AG04449 (cell line): ENCODE measurements at regions not wholly inside any gene's neighbourhood (a gene's known extent, or its start where the extent isn't known, plus 50 kb on each side); places are given as distances from the start of the nearest gene placed in this dataset.

Source experiments
- CTCF ChIA-PET: fragments of 350-600 bp; formaldehyde crosslinking; extraction: SDS; loops from one replicate; lab custom pipeline; 2021; ENCODE audit warnings: antibody characterized with exemption; lab: Yijun Ruan, JAX
- POLR2A ChIA-PET: fragments of 400-600, 350-600 bp; formaldehyde crosslinking; extraction: SDS; loops from one replicate; lab custom pipeline; 2020; ENCODE audit warnings: antibody characterized with exemption, inconsistent platforms; lab: Yijun Ruan, JAX
- DNase-seq: peaks from one replicate; pipeline ENCODE4 v3.0.0-alpha.2; 2010; ENCODE audit warnings: low read depth, low spot score
- H3K4me3 ChIP-seq: 2 replicates; pipeline ENCODE4 v1.5.1; 2011; ENCODE audit warnings: low read depth, mild to moderate bottlenecking, control low read depth, low read length
- CTCF ChIP-seq: IDR thresholded peaks from one replicate; pipeline ENCODE4 v1.5.1; 2011; ENCODE audit warnings: mild to moderate bottlenecking, moderate library complexity, low read length, control low read depth, inconsistent platforms; ENCODE audit not compliant: insufficient read depth; ENCODE audit errors: missing control alignments

GRCh38 chr11:20293992-20294391, 69.5 kb upstream of the HTATIP2 start:
- H3K4me3 ChIP-seq = no peak overlapping the region
- POLR2A ChIA-PET = no interaction called here
- CTCF ChIA-PET = no interaction called here
- no peak for DNase-seq
- TF ChIP-seq CTCF = no peak

- ChIA-PET POLR2A (no interaction called here), CTCF (no interaction called here)
- TF ChIP-seq CTCF = no peak
- H3K4me3 ChIP-seq = no peak overlapping the region
- no peak for DNase-seq
Observed at GRCh38 chr11:20293531-20293930, 70.0 kb upstream of the HTATIP2 start.

- no peak for TF ChIP-seq CTCF
- no peak for DNase-seq
- H3K4me3 ChIP-seq = no peak overlapping the region
- POLR2A ChIA-PET = no interaction called here
- CTCF ChIA-PET = no interaction called here
Observed at GRCh38 chr11:20289732-20290131, 73.8 kb upstream of the HTATIP2 start.

- POLR2A ChIA-PET = no interaction called here
- CTCF ChIA-PET = interaction anchor here (1.6 kb wide), 1 partner anchor 29 kb away, joined by 4 read pairs; no protein-coding TSS in a partner anchor
- H3K4me3 ChIP-seq = no peak overlapping the region
- no peak for TF ChIP-seq CTCF
- DNase-seq = no peak
Observed at GRCh38 chr11:20283475-20283874, 80.0 kb upstream of the HTATIP2 start.

- no peak overlapping the region for H3K4me3 ChIP-seq
- TF ChIP-seq CTCF = no peak
- ChIA-PET POLR2A (no interaction called here), CTCF (no interaction called here)
- DNase-seq = no peak
Observed at GRCh38 chr11:20278727-20279126, 84.8 kb upstream of the HTATIP2 start.

GRCh38 chr11:20277014-20277413, 86.5 kb upstream of the HTATIP2 start:
- POLR2A ChIA-PET = no interaction called here
- CTCF ChIA-PET = no interaction called here
- TF ChIP-seq CTCF = no peak
- no peak for DNase-seq
- no peak overlapping the region for H3K4me3 ChIP-seq
